ENCODE measurements at regions not wholly inside any gene's neighbourhood (a gene's known extent, or its start where the extent isn't known, plus 50 kb on each side); places are given as distances from the start of the nearest gene placed in this dataset.

GRCh38 chr2:67985586-67985985 is 77.2 kb downstream of the C1D start:
- TF ChIP-seq HDAC2 (IDR thresholded peaks at IDR 0.05), result no peak
- TF ChIP-seq CTCF (IDR thresholded peaks at IDR 0.05), result no peak
- TF ChIP-seq MYC (IDR thresholded peaks at IDR 0.05; ENCODE audit: borderline replicate concordance, low read length), result no peak
- no peak for TF ChIP-seq CHD2 (IDR thresholded peaks at IDR 0.05; ENCODE audit: low read length, partially characterized antibody)
- TF ChIP-seq NR3C1 (IDR thresholded peaks at IDR 0.05), result no peak
- TF ChIP-seq REST (IDR thresholded peaks at IDR 0.05), result no peak
- no peak for TF ChIP-seq HOXB13 (CRISPR knock-in tag; IDR thresholded peaks at IDR 0.05; ENCODE audit: low read depth)
- no peak for TF ChIP-seq POLR2A (IDR thresholded peaks at IDR 0.05; ENCODE audit: low read length)
- no peak for TF ChIP-seq USF2 (IDR thresholded peaks at IDR 0.05)
- TF ChIP-seq CEBPB (IDR thresholded peaks at IDR 0.05), result no peak
- no peak for TF ChIP-seq TP53 (CRISPR knock-in tag; IDR thresholded peaks at IDR 0.05)
